Heart left ventricle (tissue), 16 donors: ENCODE measurements at regions not wholly inside any gene's neighbourhood (a gene's known extent, or its start where the extent isn't known, plus 50 kb on each side); places are given as distances from the start of the nearest gene placed in this dataset.

Source experiments
- ATAC-seq, 4 donors: fragments of 200-7000 bp; cut with Tn5 transposase; one replicate each; pipeline ENCODE4 v1.9.1; 2020 to 2022; ENCODE audit warnings: moderate library complexity in 4 of 4, mild to moderate bottlenecking in 3 of 4, moderate number of reproducible peaks in 1 of 4
- DNase-seq, 5 donors: peaks; one replicate each; pipeline ENCODE4 v3.0.0-alpha.2; 2020
- H3K27ac ChIP-seq, 12 donors: fragments of 200-600 bp; sonication (generic) in 4 of 12; one replicate each; pipeline versions ENCODE4 v1.5.0 to v1.8.0; 2016 to 2022; ENCODE audit warnings: mild to moderate bottlenecking in 2 of 12
- H3K27me3 ChIP-seq, 9 donors: fragments of 200-600 bp; sonication (generic) in 2 of 9; one replicate each; pipeline versions ENCODE4 v1.5.1 to v1.8.0; 2016 to 2022; ENCODE audit warnings: mild to moderate bottlenecking in 3 of 9
- H3K36me3 ChIP-seq, 9 donors: fragments of 200-600 bp; sonication (generic) in 2 of 9; one replicate each; pipeline versions ENCODE4 v1.5.0 to v1.8.0; 2018 to 2022; ENCODE audit warnings: mild to moderate bottlenecking in 2 of 9
- H3K4me1 ChIP-seq, 12 donors: fragments of 200-600 bp; sonication (generic) in 4 of 12; one replicate each; pipeline versions ENCODE4 v1.5.0 to v1.8.0; 2016 to 2022; ENCODE audit warnings: mild to moderate bottlenecking in 3 of 12
- H3K4me3 ChIP-seq, 12 donors: fragments of 200-600 bp; sonication (generic) in 4 of 12; one replicate each; pipeline versions ENCODE4 v1.5.0 to v1.8.0; 2017 to 2022; ENCODE audit warnings: mild to moderate bottlenecking in 9 of 12, moderate library complexity in 4 of 12
- H3K9me3 ChIP-seq, 12 donors: fragments of 200-600 bp; sonication (generic) in 4 of 12; one replicate each; pipeline versions ENCODE4 v1.5.0 to v1.8.0; 2016 to 2022; ENCODE audit warnings: mild to moderate bottlenecking in 1 of 12
- CTCF ChIP-seq, 12 donors: fragments of 200-600 bp; sonication (generic) in 4 of 12; IDR thresholded peaks; one replicate each; pipeline versions ENCODE4 v1.5.0 to v1.8.0; 2018 to 2022; ENCODE audit warnings: antibody characterized with exemption in 12 of 12, mild to moderate bottlenecking in 5 of 12
- POLR2A ChIP-seq, 2 donors: fragments of 450-650 bp; IDR thresholded peaks; one replicate each; pipeline ENCODE4 v1.6.1; 2017; ENCODE audit warnings: antibody characterized with exemption in 2 of 2, mild to moderate bottlenecking in 2 of 2, moderate library complexity in 2 of 2
- WGBS, 4 donors: extraction: QIAGEN DNeasy Blood & Tissue Kit in 2 of 4; methylation state at CpG; one replicate each; pipeline versions ENCODE4 v1.1.5 to v1.1.7; 2013 to 2018; 5-methylcytosine and 5-hydroxymethylcytosine counted together
- intact Hi-C, 10 donors: fragments of 100-400 bp; cut with DNase I; formaldehyde crosslinking; loops; one replicate each; pipeline versions ENCODE4 v1.11.1 to v1.14.2; 2022
- donor health status: ischemic (EF 13 %, LVEDD 7.1; RV severe dilation, severe dysfunction).
- donor health status: healthy with polysubstance abuse.
- donor health status: DM: no; HTN: yes; CAD: no.
- donor health status: DM: no; HTN: no; CAD: no.
- donor health status: ischemic (EF 25% LVEDD 6.9; RV normal size, moderate dysfunction).
- donor health status: ischemic (EF 25% LVEDD 5.7; RV mildly dilated, moderate dysfunction).
- donor health status: healthy.
- donor health status: DM: yes; HTN: yes; CAD: no.
- donor health status: ischemic (EF 35%, LVEDD 5.7; RV mildly dilated, moderate dysfunction).
- donor health status: nonischemic (EF 11% LVEDD 7.7; RV severe dilation, severe dysfunction).
- donor health status: DM: yes; HTN: yes; CAD: no.
- donor health status: PGD.
- donor health status: ischemic (EF 29% LVEDD 5.4; RV normal size, mild dysfunction).
- donor health status: nonischemic (EF 23%, LVEDD 6.1; RV moderate dilation, normal function).

- Histone ChIP-seq H3K27me3 (no peaks in the 10 kb centered on the region), H3K36me3 (no peaks in the 10 kb centered on the region), H3K27ac (no peak overlapping the region), H3K4me1 (peaks cover 0 to 4% (median 0%) of the 10 kb centered on the region in 12 donors), H3K9me3 (peaks cover 0 to 7% (median 0%) of the 10 kb centered on the region in 12 donors), H3K4me3 (no peak overlapping the region)
- DNase-seq = no peak
- no peak for TF ChIP-seq CTCF (IDR thresholded peaks at IDR 0.05)
- TF ChIP-seq POLR2A (IDR thresholded peaks at IDR 0.05) = no peak
- intact Hi-C loops = no loop called here
- 69 to 90% (median 81%) methylated on average over 4 of the region's 4 CpGs for WGBS, 4 donors
- ATAC-seq = no peak
Measured at GRCh38 chr5:118365718-118366117, 622.6 kb downstream of the DTWD2 start.

- Histone ChIP-seq H3K4me3 (no peak overlapping the region), H3K27ac (no peak overlapping the region), H3K27me3 (no peaks in the 10 kb centered on the region), H3K9me3 (no peaks in the 10 kb centered on the region), H3K36me3 (no peaks in the 10 kb centered on the region), H3K4me1 (peaks cover 0 to 4% (median 0%) of the 10 kb centered on the region in 12 donors)
- DNase-seq (no peak), ATAC-seq (no peak)
- TF ChIP-seq POLR2A (IDR thresholded peaks at IDR 0.05) = no peak
- no peak for TF ChIP-seq CTCF (IDR thresholded peaks at IDR 0.05)
- intact Hi-C loops = no loop called here
Measured at GRCh38 chr5:118354797-118355196, 633.5 kb downstream of the DTWD2 start.

- no peaks in the 10 kb centered on the region for H3K27me3 ChIP-seq
- H3K4me1 ChIP-seq = peaks cover 0 to 4% (median 0%) of the 10 kb centered on the region in 12 donors
- no peak overlapping the region for H3K4me3 ChIP-seq
- no peaks in the 10 kb centered on the region for H3K9me3 ChIP-seq
- H3K27ac ChIP-seq = no peak overlapping the region
- intact Hi-C loops = no loop called here
- TF ChIP-seq CTCF (IDR thresholded peaks at IDR 0.05) = no peak
- no peak for TF ChIP-seq POLR2A (IDR thresholded peaks at IDR 0.05)
- no peaks in the 10 kb centered on the region for H3K36me3 ChIP-seq
- no peak for DNase-seq
- no peak for ATAC-seq
Measured at GRCh38 chr5:118353970-118354369, 634.4 kb downstream of the DTWD2 start.

GRCh38 chr5:118336468-118336867 lies 651.9 kb downstream of the DTWD2 start:
- H3K27me3 ChIP-seq = no peaks in the 10 kb centered on the region

More at GRCh38 chr5:118336468-118336867, 651.9 kb downstream of the DTWD2 start:
- Histone ChIP-seq H3K9me3 (no peaks in the 10 kb centered on the region), H3K4me1 (no peaks in the 10 kb centered on the region), H3K36me3 (no peaks in the 10 kb centered on the region), H3K4me3 (no peak overlapping the region), H3K27ac (no peak overlapping the region)
- no peak for TF ChIP-seq POLR2A (IDR thresholded peaks at IDR 0.05)
- no peak for TF ChIP-seq CTCF (IDR thresholded peaks at IDR 0.05)
- ATAC-seq (no peak), DNase-seq (no peak)
- intact Hi-C loops = no loop called here
